Dedifferentiated amniotic fluid mesenchymal stem cell (primary cell): ENCODE measurements at regions not wholly inside any gene's neighbourhood (a gene's known extent, or its start where the extent isn't known, plus 50 kb on each side); places are given as distances from the start of the nearest gene placed in this dataset.
"Not testable (repeated sequence)": the region's sequence is repeated elsewhere in the genome, so short reads cannot be mapped to it uniquely, and the experiment has no call there.

ENCODE experiments used
- DNase-seq: peaks from one replicate; pipeline ENCODE4 v3.0.0-alpha.2; 2016; ENCODE audit errors: extremely low spot score

DNA sequence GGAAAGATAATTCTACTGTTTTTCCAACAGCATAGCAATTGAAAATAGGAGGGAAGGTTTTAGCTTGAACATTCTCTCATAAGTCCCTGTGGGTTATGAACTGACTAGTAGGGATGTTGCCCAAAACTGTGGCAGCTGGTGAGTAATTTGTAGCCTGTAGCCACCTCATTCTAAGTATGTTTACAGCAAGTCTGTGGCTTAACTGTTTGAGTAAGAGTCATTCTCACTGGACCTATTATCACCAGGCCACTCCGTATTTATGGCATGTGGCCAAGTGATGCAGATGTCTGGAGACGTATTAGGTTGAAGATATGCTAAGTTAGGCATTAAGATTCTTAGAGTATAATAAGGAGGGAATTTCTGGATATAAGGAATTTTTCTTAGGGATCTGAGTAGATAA is 458.3 kb downstream of the ETNK1 start:
- DNase-seq, result no peak

GRCh38 chr12:23084236-23084995 is 459.4 kb downstream of the ETNK1 start:
- DNase-seq, result no peak

DNA sequence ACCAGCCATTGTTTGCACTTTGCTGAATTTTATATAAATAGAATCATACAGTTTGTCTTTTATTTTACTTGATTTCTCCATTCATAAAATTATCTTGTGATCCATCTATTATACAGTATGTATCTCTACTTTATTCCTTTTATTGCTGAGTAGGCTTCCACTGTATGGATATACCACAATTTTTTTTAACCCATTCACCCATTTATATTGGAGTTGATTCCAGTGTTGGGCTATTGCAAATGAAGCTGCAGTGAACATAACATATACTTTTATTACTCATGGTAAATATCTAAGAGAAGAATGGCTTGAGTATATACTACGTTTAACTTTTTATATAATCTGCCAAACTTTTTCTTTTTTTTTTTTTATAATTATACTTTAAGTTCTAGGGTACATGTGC is 463.6 kb downstream of the ETNK1 start:
- no peak for DNase-seq

DNA sequence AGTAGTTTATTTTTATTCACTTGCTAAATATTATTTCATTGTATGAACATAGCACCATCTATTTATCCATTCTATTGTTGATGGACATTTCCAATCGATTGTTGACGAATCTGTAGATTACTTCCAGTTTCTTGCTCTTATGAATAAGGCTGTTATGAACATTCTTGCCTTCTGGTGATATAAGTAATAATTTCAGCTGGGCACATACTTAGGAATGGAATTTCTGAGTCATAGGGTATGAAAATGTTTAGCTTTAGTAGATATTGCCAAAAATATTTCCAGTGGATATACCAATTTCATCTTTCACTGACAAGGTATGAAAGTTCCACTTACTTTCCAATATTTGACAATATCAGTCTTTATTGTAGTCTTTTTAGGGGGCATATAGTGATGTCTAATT is 468.5 kb downstream of the ETNK1 start:
- no peak for DNase-seq

- DNase-seq, result no peak
Observed at GRCh38 chr12:23096321-23096720, 471.4 kb downstream of the ETNK1 start.

GRCh38 chr12:23098110-23098509 is 473.1 kb downstream of the ETNK1 start:
- no peak for DNase-seq

- no peak for DNase-seq
Observed at GRCh38 chr12:23098517-23098916, 473.5 kb downstream of the ETNK1 start.

DNA sequence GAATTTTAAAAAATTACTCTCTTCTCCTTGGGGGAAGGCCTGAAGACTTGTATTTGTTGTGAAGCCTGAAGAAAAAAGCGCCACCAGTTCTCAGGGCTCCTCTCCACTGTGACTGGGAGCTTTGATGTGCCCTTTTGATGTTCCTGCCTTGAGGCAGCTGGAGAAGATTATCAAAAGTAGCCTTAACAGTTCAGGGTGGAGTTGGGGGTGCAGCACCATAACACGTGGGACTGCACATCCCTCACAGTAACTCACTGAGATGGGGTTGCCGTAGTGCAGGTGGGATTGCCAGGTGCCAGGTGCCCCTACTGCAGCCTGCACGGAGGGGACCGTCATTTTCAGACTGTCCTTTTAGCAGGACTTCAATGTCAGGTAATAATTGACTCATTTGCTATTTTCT is 474.1 kb downstream of the ETNK1 start:
- DNase-seq, result no peak

GRCh38 chr12:23099604-23100003 is 474.6 kb downstream of the ETNK1 start:
- no peak for DNase-seq

- DNase-seq, result no peak
Observed at GRCh38 chr12:23108957-23109356, 484.0 kb downstream of the ETNK1 start.

- DNase-seq, result no peak
Observed at GRCh38 chr12:23113781-23114180, 488.8 kb downstream of the ETNK1 start.

DNA sequence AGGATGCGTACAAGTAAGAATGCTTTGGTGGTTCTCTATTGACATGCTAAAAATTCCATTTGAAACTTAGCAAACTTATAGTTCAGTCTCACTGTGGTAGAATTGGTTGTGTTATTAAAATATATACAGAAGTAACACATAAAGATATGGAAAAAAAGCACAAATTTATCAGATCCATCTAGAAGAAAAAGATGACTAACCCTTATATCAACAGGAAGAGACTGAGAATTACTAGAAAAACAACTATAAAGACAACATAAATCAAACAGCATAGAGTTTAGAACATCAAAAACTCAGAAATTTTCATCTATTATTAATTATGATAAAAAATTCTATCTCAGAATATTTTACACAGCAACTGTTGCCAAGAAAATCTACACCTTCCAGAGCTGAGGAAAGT is 491.0 kb downstream of the ETNK1 start:
- DNase-seq, result no peak

DNA sequence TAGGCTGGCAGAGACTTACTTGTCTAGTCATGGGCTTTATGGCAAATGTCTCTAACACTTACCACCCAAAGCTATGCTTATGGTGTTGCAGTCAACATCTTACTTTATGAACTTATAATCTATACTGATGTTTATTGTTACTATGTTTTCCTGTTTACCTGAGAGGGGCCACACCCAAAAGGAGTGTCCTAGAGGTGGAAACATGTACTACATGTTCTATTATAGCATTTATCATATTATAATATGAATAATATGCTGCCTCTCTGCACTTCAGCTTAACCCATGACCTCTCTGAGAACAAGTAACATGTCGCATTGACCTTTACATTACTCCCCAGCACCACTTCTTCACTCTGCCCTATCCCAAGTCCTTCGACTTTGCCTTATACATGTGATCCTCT is 501.8 kb downstream of the ETNK1 start:
- DNase-seq, result no peak

DNA sequence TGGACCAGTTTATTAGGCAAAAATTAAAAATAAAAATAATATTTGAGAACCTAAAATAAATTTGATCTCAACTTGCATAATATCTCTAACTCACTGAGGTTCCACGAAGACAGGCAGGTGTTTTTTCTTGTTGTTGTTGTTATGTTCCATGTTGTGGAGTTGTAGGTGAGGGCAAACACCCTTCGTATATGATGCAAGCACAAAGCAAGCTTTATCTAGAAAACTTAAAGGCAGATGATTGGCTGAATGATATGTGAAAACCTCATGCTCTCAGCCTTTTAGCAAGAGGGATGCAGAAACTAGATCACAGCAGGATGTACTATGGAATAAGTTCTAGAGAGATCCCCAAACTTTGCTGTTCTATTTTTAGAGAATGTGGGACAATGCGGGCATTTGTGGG is 502.7 kb downstream of the ETNK1 start:
- no peak for DNase-seq

GRCh38 chr12:23128462-23128861 is 503.5 kb downstream of the ETNK1 start:
- DNase-seq, result no peak

DNA sequence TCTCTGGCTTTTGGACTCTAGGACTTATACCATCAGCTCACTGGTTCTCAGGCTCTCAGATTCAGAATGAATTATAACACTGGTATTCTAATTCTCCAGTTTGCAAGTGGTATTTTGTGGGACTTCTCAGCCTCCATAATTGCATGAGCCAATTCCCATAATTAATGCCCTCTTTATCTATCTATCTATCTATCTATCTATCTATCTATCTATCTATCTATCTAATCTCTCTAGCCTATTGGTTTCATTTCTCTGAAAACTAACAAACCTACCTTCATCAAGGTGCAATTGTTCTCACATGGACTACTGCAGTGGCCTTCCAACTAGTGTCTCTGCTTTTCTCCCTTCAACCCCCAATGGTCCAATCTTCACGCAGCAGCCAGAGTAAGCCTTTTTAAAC is 507.4 kb downstream of the ETNK1 start:
- no peak for DNase-seq

- DNase-seq, result no peak
Observed at GRCh38 chr12:23133471-23133870, 508.5 kb downstream of the ETNK1 start.

DNA sequence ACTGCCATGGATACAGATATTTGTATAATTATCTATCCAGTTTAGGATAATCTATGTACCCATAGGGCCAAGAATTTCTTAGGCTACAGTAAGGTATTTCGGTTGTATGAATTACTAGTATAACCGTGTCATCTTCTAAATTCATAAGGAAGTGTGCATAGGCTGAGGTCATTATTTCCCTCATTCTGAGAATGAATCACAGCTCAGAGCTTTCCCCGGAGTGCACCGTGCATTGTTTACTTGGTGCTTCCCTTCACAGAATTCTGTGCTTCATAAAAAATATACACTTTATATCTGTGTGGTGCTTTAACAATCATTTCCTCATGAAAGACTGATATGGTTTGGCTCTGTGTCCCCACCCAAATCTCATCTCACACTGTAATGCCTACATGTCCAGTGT is 514.1 kb downstream of the ETNK1 start:
- DNase-seq, result no peak

DNA sequence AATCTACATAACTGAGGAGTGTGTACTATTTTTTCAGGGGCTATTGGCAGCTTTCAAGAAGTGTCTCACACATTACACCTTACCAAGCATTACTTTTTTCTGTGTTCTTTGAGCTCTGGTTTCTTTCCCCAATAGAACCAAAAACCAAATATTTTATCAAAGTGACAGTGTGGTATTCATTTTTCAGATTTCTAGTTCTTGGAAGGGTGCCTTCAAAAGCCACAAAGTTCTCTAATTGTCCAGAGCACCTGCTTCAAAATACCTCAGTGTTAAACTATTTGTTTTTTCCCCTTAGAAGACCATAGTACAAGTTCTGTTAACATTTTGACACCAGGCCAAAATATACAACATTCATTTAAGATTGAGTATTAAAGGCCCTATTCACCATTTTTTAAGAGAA is 515.7 kb downstream of the ETNK1 start:
- DNase-seq, result no peak

GRCh38 chr12:23141335-23141734 is 516.4 kb downstream of the ETNK1 start:
- DNase-seq, result no peak

DNA sequence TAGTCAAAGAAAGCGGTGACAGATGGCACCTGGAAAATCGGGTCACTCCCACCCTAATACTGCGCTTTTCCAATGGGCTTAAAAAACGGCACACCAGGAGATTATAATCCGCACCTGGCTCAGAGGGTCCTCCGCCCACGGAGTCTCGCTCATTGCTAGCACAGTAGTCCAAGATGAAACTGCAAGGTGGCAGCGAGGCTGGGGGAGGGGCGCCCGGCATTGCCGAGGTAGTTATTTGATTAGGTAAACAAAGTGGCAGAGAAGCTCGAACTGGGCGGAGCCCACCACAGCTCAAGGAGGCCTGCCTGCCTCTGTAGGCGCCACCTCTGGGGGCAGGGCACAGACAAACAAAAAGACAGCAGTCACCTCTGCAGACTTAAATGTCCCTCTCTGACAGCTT is 521.1 kb downstream of the ETNK1 start:
- not testable (repeated sequence) for DNase-seq

DNA sequence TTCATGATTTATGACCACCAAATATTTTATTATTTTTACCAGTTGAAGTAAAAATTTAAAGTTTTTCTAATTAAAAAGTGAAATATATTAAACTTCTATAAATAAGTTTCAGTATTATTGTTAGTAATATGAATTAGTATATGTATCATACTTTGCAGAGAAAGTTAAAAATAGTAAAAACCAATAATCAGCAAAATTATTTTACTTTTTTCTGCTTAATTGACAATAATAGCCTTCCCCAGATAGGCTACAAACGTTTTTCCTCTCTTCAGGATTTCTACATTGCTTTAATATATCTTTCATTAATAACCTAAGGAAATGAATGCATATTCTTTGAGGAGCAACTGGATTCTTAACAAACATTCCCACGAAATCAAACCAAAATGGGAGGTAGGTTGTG is 543.5 kb downstream of the ETNK1 start:
- no peak for DNase-seq

DNA sequence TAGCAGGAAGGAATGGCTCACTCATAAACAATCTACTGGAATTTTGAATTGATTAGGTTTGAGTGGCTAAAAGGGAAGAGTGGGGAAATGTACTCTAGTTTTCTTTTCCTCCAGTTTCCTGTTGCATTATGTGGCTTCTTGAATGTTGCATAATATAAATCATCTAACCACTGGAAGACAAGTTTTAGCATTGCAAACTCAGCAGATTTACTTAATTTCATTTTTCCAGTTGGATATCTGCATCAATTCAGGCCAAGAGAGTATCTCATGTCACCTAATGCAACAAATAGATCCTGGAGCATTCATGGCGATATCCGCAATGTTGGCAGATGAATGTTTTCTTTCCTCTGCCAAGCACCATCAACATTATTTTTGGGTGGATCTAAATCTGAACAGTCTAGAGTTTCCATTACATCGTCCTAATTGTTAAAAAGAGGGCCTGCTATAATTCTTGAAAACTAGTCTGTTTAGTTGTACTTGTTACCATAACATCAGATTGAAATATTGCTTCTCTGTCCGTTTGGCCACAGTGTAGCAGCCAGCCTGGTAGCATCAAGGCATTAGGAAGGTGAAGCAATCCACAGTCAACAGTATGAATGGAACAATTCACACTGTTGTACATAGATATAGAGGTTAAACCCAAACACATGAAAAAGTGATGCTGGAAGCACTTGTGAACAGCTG is 544.2 kb downstream of the ETNK1 start:
- no peak for DNase-seq

GRCh38 chr12:23169696-23170013 is 544.7 kb downstream of the ETNK1 start:
- DNase-seq, result no peak
